HG03565 (cell line): ENCODE measurements at regions not wholly inside any gene's neighbourhood (a gene's known extent, or its start where the extent isn't known, plus 50 kb on each side); places are given as distances from the start of the nearest gene placed in this dataset.
"Not testable (repeated sequence)": the region's sequence is repeated elsewhere in the genome, so short reads cannot be mapped to it uniquely, and the experiment has no call there.

ENCODE experiments used
- ATAC-seq: cut with Tn5 transposase; IDR thresholded peaks from one replicate; pipeline ENCODE4 v1.9.1; 2021; ENCODE audit warnings: mild to moderate bottlenecking, moderate library complexity; ENCODE audit not compliant: unreplicated experiment

- ATAC-seq, result no peak
Observed at GRCh38 chr10:21406595-21407193, 118.8 kb downstream of the SKIDA1 start.

GRCh38 chr10:21405981-21406380, 119.5 kb downstream of the SKIDA1 start:
- ATAC-seq, result no peak

GRCh38 chr10:21403256-21404015, 122.0 kb downstream of the SKIDA1 start:
- no peak for ATAC-seq

GRCh38 chr10:21402606-21403083, 122.8 kb downstream of the SKIDA1 start:
- ATAC-seq, result no peak

- no peak for ATAC-seq
Observed at GRCh38 chr10:21401196-21401595, 124.3 kb downstream of the SKIDA1 start.

- no peak for ATAC-seq
Observed at GRCh38 chr10:21399392-21400035, 126.0 kb downstream of the SKIDA1 start.

- ATAC-seq, result no peak
Observed at GRCh38 chr10:21398563-21399231, 126.8 kb downstream of the SKIDA1 start.

- no peak for ATAC-seq
Observed at GRCh38 chr10:21396889-21397288, 128.6 kb downstream of the SKIDA1 start.

GRCh38 chr10:21393931-21394330, 131.6 kb downstream of the SKIDA1 start:
- ATAC-seq, result no peak

- ATAC-seq, result no peak
Observed at GRCh38 chr10:21388589-21388988, 136.9 kb downstream of the SKIDA1 start.

- no peak for ATAC-seq
Observed at GRCh38 chr10:21387868-21388267, 137.6 kb downstream of the SKIDA1 start.

GRCh38 chr10:21385996-21386585, 139.4 kb downstream of the SKIDA1 start:
- ATAC-seq, result no peak

- no peak for ATAC-seq
Observed at GRCh38 chr10:21385536-21385935, 139.9 kb downstream of the SKIDA1 start.

GRCh38 chr10:21379143-21379542, 146.3 kb downstream of the SKIDA1 start:
- ATAC-seq, result no peak

- ATAC-seq, result not testable (repeated sequence)
Observed at GRCh38 chr10:21375274-21375673, 150.2 kb downstream of the SKIDA1 start.

- ATAC-seq, result not testable (repeated sequence)
Observed at GRCh38 chr10:21373881-21374280, 151.6 kb downstream of the SKIDA1 start.

- ATAC-seq, result peak; percentile 81
Observed at GRCh38 chr10:21372651-21373410, 152.7 kb downstream of the SKIDA1 start.

- no peak for ATAC-seq
Observed at GRCh38 chr10:21369697-21370096, 155.8 kb downstream of the SKIDA1 start.

GRCh38 chr10:21368728-21369425, 156.6 kb downstream of the SKIDA1 start:
- no peak for ATAC-seq
